Fibroblast of lung (primary cell): ENCODE measurements at regions not wholly inside any gene's neighbourhood (a gene's known extent, or its start where the extent isn't known, plus 50 kb on each side); places are given as distances from the start of the nearest gene placed in this dataset.

Experiments used
- DNase-seq, 2 donors: peaks; one replicate each; pipeline versions ENCODE4 v3.0.0 to v3.0.0-alpha.2; 2010; ENCODE audit warnings: low read depth in 2 of 2
- H2AFZ ChIP-seq: 2 replicates; pipeline ENCODE4 v1.5.1; 2012; ENCODE audit warnings: low read length, control low read depth, inconsistent platforms
- H3K27ac ChIP-seq: 2 replicates; pipeline ENCODE4 v1.5.1; 2011; ENCODE audit warnings: low read length, control low read depth; ENCODE audit not compliant: insufficient read depth
- H3K27me3 ChIP-seq: 2 replicates; pipeline ENCODE4 v1.5.1; 2011; ENCODE audit warnings: mild to moderate bottlenecking, low read length; ENCODE audit not compliant: control insufficient read depth, insufficient read depth
- H3K36me3 ChIP-seq: 2 replicates; pipeline ENCODE4 v1.5.1; 2011; ENCODE audit warnings: low read length; ENCODE audit not compliant: control insufficient read depth, insufficient read depth
- H3K4me1 ChIP-seq: 2 replicates; pipeline ENCODE4 v1.5.1; 2011; ENCODE audit warnings: low read length; ENCODE audit not compliant: control insufficient read depth, insufficient read depth; ENCODE audit errors: extremely low read depth
- H3K4me2 ChIP-seq: 2 replicates; pipeline ENCODE4 v1.5.1; 2011; ENCODE audit warnings: low read length, control low read depth; ENCODE audit not compliant: insufficient read depth; ENCODE audit errors: extremely low read depth
- H3K4me3 ChIP-seq, 4 experiments: fragments of 200-600 bp in 1 of 4; sonication (generic) in 1 of 4; replicated peaks in 1 of 4; 2 replicates each; pipeline ENCODE4 v1.5.1; 2011 to 2016; ENCODE audit warnings: low read length in 4 of 4, low read depth in 3 of 4, mild to moderate bottlenecking in 3 of 4, control low read depth in 2 of 4, inconsistent platforms in 1 of 4, mixed read lengths in 1 of 4; ENCODE audit not compliant: insufficient read depth in 1 of 4; ENCODE audit errors: control extremely low read depth in 1 of 4
- H3K79me2 ChIP-seq: 2 replicates; pipeline ENCODE4 v1.5.1; 2012; ENCODE audit warnings: mild to moderate bottlenecking, low read length, inconsistent platforms; ENCODE audit not compliant: control insufficient read depth, insufficient read depth
- H3K9ac ChIP-seq: 2 replicates; pipeline ENCODE4 v1.5.1; 2011; ENCODE audit warnings: mild to moderate bottlenecking, low read length, control low read depth; ENCODE audit not compliant: insufficient read depth
- H3K9me3 ChIP-seq: 2 replicates; pipeline ENCODE4 v1.5.1; 2012; ENCODE audit warnings: low read depth, low read length; ENCODE audit not compliant: control insufficient read depth, insufficient read depth
- H4K20me1 ChIP-seq: 2 replicates; pipeline ENCODE4 v1.5.1; 2011; ENCODE audit warnings: low read length; ENCODE audit not compliant: control insufficient read depth, insufficient read depth; ENCODE audit errors: extremely low read depth
- EZH2 ChIP-seq: IDR thresholded peaks from 2 replicates; pipeline ENCODE4 v1.5.1; 2012; ENCODE audit warnings: low read length, control low read depth, mild to moderate bottlenecking; ENCODE audit errors: missing control alignments
- TF ChIP-seq, protein P1 (sequence below), 2 donors: IDR thresholded peaks in 1 of 2; conservative IDR thresholded peaks in 1 of 2; 1 replicate in 1 of 2; 2 replicates in 1 of 2; pipeline ENCODE4 v1.5.1; 2011 to 2012; ENCODE audit warnings: low read length in 2 of 2, control low read depth in 1 of 2, inconsistent platforms in 1 of 2, low read depth in 1 of 2, mild to moderate bottlenecking in 1 of 2

DNA sequence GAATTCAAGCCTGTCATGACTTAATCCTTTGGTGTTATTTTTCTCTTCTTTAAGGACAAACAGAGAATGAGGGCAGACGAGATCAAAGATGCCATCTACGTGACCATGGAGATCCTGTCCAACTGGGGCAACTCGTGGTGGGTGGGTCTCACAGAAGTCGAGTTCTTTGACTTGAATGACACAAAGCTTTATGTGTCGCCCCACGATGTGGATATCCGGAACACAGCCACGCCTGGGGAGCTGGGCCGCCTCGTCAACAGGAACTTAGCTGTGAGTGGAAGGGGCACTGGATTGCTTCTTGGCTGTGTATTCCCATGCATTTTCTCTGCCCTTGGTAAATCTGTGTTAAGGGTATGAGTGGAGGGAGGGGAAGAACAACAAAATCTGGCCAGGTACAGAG is 158.7 kb downstream of the KATNIP start:
- H4K20me1 ChIP-seq, result no peaks in the 10 kb centered on the region
- no peaks in the 10 kb centered on the region for H3K36me3 ChIP-seq
- no peak overlapping the region for H3K4me3 ChIP-seq
- DNase-seq, result no peak
- H2AFZ ChIP-seq, result no peak overlapping the region
- no peaks in the 10 kb centered on the region for H3K79me2 ChIP-seq
- TF ChIP-seq, protein P1, sequence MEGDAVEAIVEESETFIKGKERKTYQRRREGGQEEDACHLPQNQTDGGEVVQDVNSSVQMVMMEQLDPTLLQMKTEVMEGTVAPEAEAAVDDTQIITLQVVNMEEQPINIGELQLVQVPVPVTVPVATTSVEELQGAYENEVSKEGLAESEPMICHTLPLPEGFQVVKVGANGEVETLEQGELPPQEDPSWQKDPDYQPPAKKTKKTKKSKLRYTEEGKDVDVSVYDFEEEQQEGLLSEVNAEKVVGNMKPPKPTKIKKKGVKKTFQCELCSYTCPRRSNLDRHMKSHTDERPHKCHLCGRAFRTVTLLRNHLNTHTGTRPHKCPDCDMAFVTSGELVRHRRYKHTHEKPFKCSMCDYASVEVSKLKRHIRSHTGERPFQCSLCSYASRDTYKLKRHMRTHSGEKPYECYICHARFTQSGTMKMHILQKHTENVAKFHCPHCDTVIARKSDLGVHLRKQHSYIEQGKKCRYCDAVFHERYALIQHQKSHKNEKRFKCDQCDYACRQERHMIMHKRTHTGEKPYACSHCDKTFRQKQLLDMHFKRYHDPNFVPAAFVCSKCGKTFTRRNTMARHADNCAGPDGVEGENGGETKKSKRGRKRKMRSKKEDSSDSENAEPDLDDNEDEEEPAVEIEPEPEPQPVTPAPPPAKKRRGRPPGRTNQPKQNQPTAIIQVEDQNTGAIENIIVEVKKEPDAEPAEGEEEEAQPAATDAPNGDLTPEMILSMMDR (conservative IDR thresholded peaks at IDR 0.05 in 1 of 2, IDR thresholded peaks at IDR 0.05 in 1 of 2; ENCODE audit: low read depth in 1 of 2, low read length in 2 of 2), result no peak
- no peak for TF ChIP-seq EZH2
- H3K27me3 ChIP-seq, result no peaks in the 10 kb centered on the region
- H3K4me2 ChIP-seq, result no peak overlapping the region
- H3K4me1 ChIP-seq, result no peaks in the 10 kb centered on the region
- no peaks in the 10 kb centered on the region for H3K9me3 ChIP-seq
- H3K9ac ChIP-seq, result no peak overlapping the region
- no peak overlapping the region for H3K27ac ChIP-seq

DNA sequence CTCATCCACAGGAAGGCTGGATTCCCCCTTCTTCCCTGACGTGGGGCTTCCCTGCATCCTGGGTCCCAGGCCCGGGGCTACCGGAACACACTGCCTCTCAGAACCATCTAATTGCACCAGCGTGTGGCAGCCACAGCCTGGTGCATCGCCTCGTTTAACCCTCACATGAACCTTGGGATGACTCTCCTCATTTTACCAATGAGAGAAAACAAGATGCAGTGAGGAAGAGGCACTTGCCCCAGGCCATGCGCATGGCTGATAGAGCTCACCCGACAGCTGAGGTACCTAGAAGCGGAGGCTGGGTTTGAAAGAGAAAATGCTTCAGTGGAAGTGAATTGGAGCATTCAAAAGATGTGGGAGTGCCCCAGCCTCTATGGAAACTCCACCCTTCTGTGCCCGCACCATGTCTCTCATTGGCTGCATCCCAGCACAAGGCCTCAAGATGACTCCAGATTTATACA is 162.3 kb downstream of the KATNIP start:
- Histone ChIP-seq H3K9ac (no peak overlapping the region), H3K27ac (no peak overlapping the region), H4K20me1 (no peaks in the 10 kb centered on the region), H3K36me3 (no peaks in the 10 kb centered on the region), H2AFZ (no peak overlapping the region), H3K4me3 (no peak overlapping the region), H3K79me2 (no peaks in the 10 kb centered on the region), H3K9me3 (no peaks in the 10 kb centered on the region), H3K4me1 (no peaks in the 10 kb centered on the region), H3K27me3 (no peaks in the 10 kb centered on the region), H3K4me2 (no peak overlapping the region)
- DNase-seq, result no peak
- TF ChIP-seq, protein P1 (conservative IDR thresholded peaks at IDR 0.05 in 1 of 2, IDR thresholded peaks at IDR 0.05 in 1 of 2; ENCODE audit: low read depth in 1 of 2, low read length in 2 of 2), result no peak
- no peak for TF ChIP-seq EZH2

DNA sequence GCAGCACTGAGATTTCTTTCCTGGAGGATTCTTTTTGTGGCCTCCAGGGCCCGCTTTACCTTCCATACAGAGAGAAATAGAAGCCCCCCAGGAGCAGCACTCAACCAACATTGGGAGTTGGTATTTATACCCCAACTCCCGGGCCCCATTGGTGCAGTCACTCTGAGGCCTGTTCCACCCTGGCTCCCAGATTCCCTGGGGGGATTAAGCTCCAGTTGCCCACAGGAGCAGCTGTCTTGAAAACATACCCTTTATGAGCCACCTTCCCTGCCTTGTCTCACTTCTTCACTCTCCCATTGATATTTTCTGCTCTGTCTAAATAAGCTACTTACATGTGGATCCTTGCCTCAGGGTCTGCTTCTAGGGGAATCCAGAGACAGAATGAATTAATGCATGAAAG is 167.8 kb downstream of the KATNIP start:
- Histone ChIP-seq H3K4me3 (no peak overlapping the region), H3K27ac (no peak overlapping the region), H3K27me3 (no peaks in the 10 kb centered on the region), H2AFZ (no peak overlapping the region), H3K9ac (no peak overlapping the region), H3K9me3 (no peaks in the 10 kb centered on the region), H3K4me2 (no peak overlapping the region), H3K36me3 (peaks cover 2% of the 10 kb centered on the region), H3K4me1 (peaks cover 8% of the 10 kb centered on the region), H4K20me1 (no peaks in the 10 kb centered on the region), H3K79me2 (no peaks in the 10 kb centered on the region)
- no peak for TF ChIP-seq EZH2
- TF ChIP-seq, protein P1 (conservative IDR thresholded peaks at IDR 0.05 in 1 of 2, IDR thresholded peaks at IDR 0.05 in 1 of 2; ENCODE audit: low read depth in 1 of 2, low read length in 2 of 2), result no peak
- DNase-seq, result no peak
